Esophagus muscularis mucosa (tissue), 4 donors: ENCODE measurements at regions not wholly inside any gene's neighbourhood (a gene's known extent, or its start where the extent isn't known, plus 50 kb on each side); places are given as distances from the start of the nearest gene placed in this dataset.

Source experiments
- DNase-seq: peaks from one replicate; pipeline ENCODE4 v3.0.0-alpha.2; 2017; ENCODE audit errors: extremely low spot score
- H3K27ac ChIP-seq, 4 donors: fragments of 200-600 bp; sonication (generic); replicated peaks in 1 of 4; 1 replicate in 3 of 4; 2 replicates in 1 of 4; pipeline ENCODE4 v1.5.1; 2016 to 2019; ENCODE audit warnings: mild to moderate bottlenecking in 1 of 4
- H3K27me3 ChIP-seq, 4 donors: fragments of 200-600 bp; sonication (generic); one replicate each; pipeline versions ENCODE4 v1.5.1 to v1.6.0; 2016 to 2019
- H3K36me3 ChIP-seq, 4 donors: fragments of 200-600 bp; sonication (generic); one replicate each; pipeline ENCODE4 v1.5.1; 2016 to 2019
- H3K4me1 ChIP-seq, 4 donors: fragments of 200-600 bp; sonication (generic); one replicate each; pipeline ENCODE4 v1.5.1; 2016 to 2019
- H3K4me3 ChIP-seq, 4 donors: fragments of 200-600 bp; sonication (generic); 1 replicate in 2 of 4; 2 replicates in 2 of 4; pipeline ENCODE4 v1.5.1; 2016 to 2019; ENCODE audit warnings: mild to moderate bottlenecking in 4 of 4, moderate library complexity in 1 of 4
- H3K9me3 ChIP-seq, 4 donors: fragments of 200-600 bp; sonication (generic); 1 replicate in 3 of 4; 2 replicates in 1 of 4; pipeline ENCODE4 v1.5.1; 2016 to 2019
- CTCF ChIP-seq, 3 experiments: fragments of 200-600 bp in 2 of 3; fragments of 450-650 bp in 1 of 3; sonication (generic) in 2 of 3; IDR thresholded peaks; one replicate each; pipeline ENCODE4 v1.5.1; 2017 to 2019; ENCODE audit warnings: antibody characterized with exemption in 3 of 3, mild to moderate bottlenecking in 2 of 3, moderate library complexity in 1 of 3
- EP300 ChIP-seq: sonication (generic); formaldehyde crosslinking; IDR thresholded peaks from one replicate; pipeline ENCODE4 v1.6.1; 2017; ENCODE audit warnings: antibody characterized with exemption
- POLR2A ChIP-seq: fragments of 450-650 bp; IDR thresholded peaks from one replicate; pipeline ENCODE4 v1.6.1; 2017; ENCODE audit warnings: antibody characterized with exemption, moderate library complexity, mild to moderate bottlenecking, low read depth
- POLR2AphosphoS5 ChIP-seq, 2 donors: sonication (generic); formaldehyde crosslinking; IDR thresholded peaks; one replicate each; pipeline ENCODE4 v1.6.1; 2017; ENCODE audit warnings: antibody characterized with exemption in 2 of 2
- WGBS: methylation state at CpG from one replicate; pipeline ENCODE4 v1.1.5; 2018; 5-methylcytosine and 5-hydroxymethylcytosine counted together
- intact Hi-C: fragments of 100-400 bp; cut with DNase I; formaldehyde crosslinking; loops from one replicate; pipeline ENCODE4 v1.15.1; 2023

- no peak for DNase-seq
- TF ChIP-seq POLR2A (no peak), CTCF (IDR thresholded peaks at IDR 0.05) (no peak), POLR2AphosphoS5 (IDR thresholded peaks at IDR 0.05) (no peak), EP300 (no peak)
- WGBS = 79% methylated on average over 2 of the region's 2 CpGs
- intact Hi-C loops = no loop called here
- H3K36me3 ChIP-seq = no peaks in the 10 kb centered on the region
- H3K4me3 ChIP-seq = no peak overlapping the region
- H3K27ac ChIP-seq = no peak overlapping the region
- H3K27me3 ChIP-seq = no peaks in the 10 kb centered on the region
- H3K9me3 ChIP-seq = no peaks in the 10 kb centered on the region
- H3K4me1 ChIP-seq = no peaks in the 10 kb centered on the region
These were observed 134.6 kb downstream of the AASDHPPT start for GRCh38 chr11:106212081-106212480.

- TF ChIP-seq CTCF (IDR thresholded peaks at IDR 0.05) (no peak), EP300 (no peak), POLR2AphosphoS5 (IDR thresholded peaks at IDR 0.05) (no peak), POLR2A (no peak)
- Histone ChIP-seq H3K9me3 (no peaks in the 10 kb centered on the region), H3K4me3 (no peak overlapping the region), H3K36me3 (no peaks in the 10 kb centered on the region), H3K4me1 (no peaks in the 10 kb centered on the region), H3K27me3 (no peaks in the 10 kb centered on the region), H3K27ac (no peak overlapping the region)
- intact Hi-C loops = no loop called here
- DNase-seq = no peak
- WGBS = 30% methylated on average over 1 of the region's 1 CpG
These were observed 138.8 kb downstream of the AASDHPPT start for GRCh38 chr11:106216281-106216680.

GRCh38 chr11:106217456-106217855 lies 140.0 kb downstream of the AASDHPPT start:
- no peaks in the 10 kb centered on the region for H3K27me3 ChIP-seq
- no peak overlapping the region for H3K4me3 ChIP-seq
- intact Hi-C loops = no loop called here
- H3K36me3 ChIP-seq = no peaks in the 10 kb centered on the region
- H3K4me1 ChIP-seq = no peaks in the 10 kb centered on the region
- no peak for DNase-seq
- no peak overlapping the region for H3K27ac ChIP-seq
- TF ChIP-seq POLR2AphosphoS5 (IDR thresholded peaks at IDR 0.05) (no peak), EP300 (no peak), CTCF (IDR thresholded peaks at IDR 0.05) (no peak), POLR2A (no peak)
- 87% methylated on average over 2 of the region's 2 CpGs for WGBS
- peaks cover 0 to 7% (median 4%) of the 10 kb centered on the region in 4 donors for H3K9me3 ChIP-seq

- Histone ChIP-seq H3K9me3 (peaks cover 0 to 13% (median 10%) of the 10 kb centered on the region in 4 donors), H3K4me1 (no peaks in the 10 kb centered on the region), H3K27ac (no peak overlapping the region), H3K4me3 (no peak overlapping the region), H3K36me3 (no peaks in the 10 kb centered on the region), H3K27me3 (no peaks in the 10 kb centered on the region)
- DNase-seq = no peak
- WGBS = 69% methylated on average over 3 of the region's 3 CpGs
- intact Hi-C loops = no loop called here
- TF ChIP-seq EP300 = no peak
- no peak for TF ChIP-seq POLR2A
- TF ChIP-seq POLR2AphosphoS5 (IDR thresholded peaks at IDR 0.05) = no peak
- no peak for TF ChIP-seq CTCF (IDR thresholded peaks at IDR 0.05)
These were observed 140.6 kb downstream of the AASDHPPT start for GRCh38 chr11:106218106-106218505.

GRCh38 chr11:106222626-106223025 lies 145.2 kb downstream of the AASDHPPT start:
- no peak overlapping the region for H3K27ac ChIP-seq
- H3K27me3 ChIP-seq = no peaks in the 10 kb centered on the region
- intact Hi-C loops = no loop called here
- H3K4me3 ChIP-seq = no peak overlapping the region
- peaks cover 0 to 29% (median 16%) of the 10 kb centered on the region in 4 donors for H3K9me3 ChIP-seq
- no peak for DNase-seq
- H3K36me3 ChIP-seq = no peaks in the 10 kb centered on the region
- no peak for TF ChIP-seq POLR2AphosphoS5 (IDR thresholded peaks at IDR 0.05)
- TF ChIP-seq EP300 = no peak
- no peak for TF ChIP-seq POLR2A
- no peak for TF ChIP-seq CTCF (IDR thresholded peaks at IDR 0.05)
- 80% methylated on average over 4 of the region's 4 CpGs for WGBS
- no peaks in the 10 kb centered on the region for H3K4me1 ChIP-seq
